DMS79 treated with DMSO at 0.1 percent for 48 hours (cell line): ENCODE measurements at regions not wholly inside any gene's neighbourhood (a gene's known extent, or its start where the extent isn't known, plus 50 kb on each side); places are given as distances from the start of the nearest gene placed in this dataset.

Experiments
- DNase-seq: peaks from one replicate; lab custom pipeline; 2025; lab: John Stamatoyannopoulos, UW

GRCh38 chr4:180937083-180937482 lies 1306.1 kb upstream of the TENM3 start:
- DNase-seq, result no peak

- DNase-seq, result no peak
Observed at GRCh38 chr4:180940680-180941079, 1302.5 kb upstream of the TENM3 start.

DNA sequence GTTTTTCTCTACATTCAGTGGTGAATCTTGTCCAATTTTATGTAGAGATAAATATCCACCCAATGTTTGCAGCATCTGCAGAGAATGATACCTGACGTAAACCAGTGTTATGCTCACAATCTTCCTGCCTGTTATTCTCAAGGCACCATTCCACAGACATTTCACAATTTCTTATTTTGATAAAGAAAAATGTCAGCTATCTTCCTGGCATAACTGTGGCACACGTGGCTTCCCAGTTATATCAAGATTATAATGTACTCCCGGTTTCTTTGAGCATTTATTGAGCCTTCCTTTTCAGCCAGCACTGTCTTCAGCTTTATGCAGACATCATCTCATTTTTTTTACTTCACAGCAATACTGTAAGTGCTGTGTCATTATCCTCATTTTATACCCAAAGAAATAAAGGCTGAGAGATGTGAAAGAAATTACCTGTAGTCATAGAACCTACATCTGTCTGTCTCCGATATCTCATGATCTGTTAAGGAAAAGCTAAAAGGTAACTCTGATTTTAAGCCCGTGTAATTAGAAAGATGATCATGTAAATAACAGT lies 1300.8 kb upstream of the TENM3 start:
- no peak for DNase-seq

GRCh38 chr4:180946188-180946587 lies 1297.0 kb upstream of the TENM3 start:
- DNase-seq, result no peak

GRCh38 chr4:180947425-180947824 lies 1295.8 kb upstream of the TENM3 start:
- no peak for DNase-seq

DNA sequence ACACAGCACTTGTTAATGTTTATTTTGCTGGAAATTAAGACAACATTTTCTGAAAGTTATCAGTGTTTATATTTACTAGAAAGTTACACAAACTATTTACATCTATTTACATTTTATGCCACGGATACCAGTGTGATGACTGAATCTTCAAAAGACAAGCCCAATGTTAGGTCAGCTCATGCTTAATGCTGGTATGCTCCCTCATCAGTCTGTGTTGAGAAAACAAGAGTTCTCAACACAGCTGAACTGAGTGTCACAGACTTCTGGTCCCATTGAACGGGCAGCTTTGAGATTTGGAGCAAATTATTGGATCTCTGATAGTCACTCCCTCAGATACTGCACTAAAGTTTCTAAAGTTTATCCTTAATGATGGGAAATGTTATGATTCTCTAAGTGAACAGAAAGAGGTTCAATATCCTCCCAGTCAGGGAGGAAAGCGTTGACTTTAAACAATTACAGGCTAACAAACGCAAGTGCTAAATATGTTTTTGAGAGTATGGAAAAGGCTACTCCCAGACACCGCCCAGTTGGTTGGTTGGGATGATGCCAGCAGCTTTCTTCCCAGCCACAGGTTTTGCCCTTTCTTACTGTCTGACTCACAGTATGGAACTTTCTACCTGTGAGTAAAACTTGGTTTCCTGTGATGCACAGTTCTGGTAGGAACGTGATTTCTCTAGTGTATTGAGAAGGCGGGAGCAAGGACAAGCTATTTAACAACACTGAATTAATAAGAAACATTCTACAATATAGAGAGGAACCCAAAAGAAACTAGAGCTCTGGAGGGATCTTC lies 1293.6 kb upstream of the TENM3 start:
- no peak for DNase-seq

DNA sequence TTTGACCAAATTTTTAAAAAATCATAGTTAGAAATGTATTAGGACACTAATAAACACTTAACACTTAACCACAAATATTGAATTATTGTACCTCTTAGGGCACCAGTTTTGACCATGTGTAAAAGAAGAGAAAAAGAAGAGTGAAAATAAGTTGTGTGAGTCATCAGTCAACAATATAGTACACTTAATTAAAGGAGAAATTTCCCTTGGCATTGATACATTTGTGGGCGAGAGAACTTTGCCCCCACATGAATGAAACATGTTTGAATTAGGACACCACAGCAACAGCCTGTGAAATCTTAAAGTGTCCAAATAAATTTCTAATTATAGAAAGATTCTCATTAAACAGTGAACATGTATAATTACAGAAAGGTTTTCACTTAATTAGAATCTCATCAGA lies 1292.8 kb upstream of the TENM3 start:
- no peak for DNase-seq

GRCh38 chr4:180951312-180951711 lies 1291.9 kb upstream of the TENM3 start:
- DNase-seq, result no peak

DNA sequence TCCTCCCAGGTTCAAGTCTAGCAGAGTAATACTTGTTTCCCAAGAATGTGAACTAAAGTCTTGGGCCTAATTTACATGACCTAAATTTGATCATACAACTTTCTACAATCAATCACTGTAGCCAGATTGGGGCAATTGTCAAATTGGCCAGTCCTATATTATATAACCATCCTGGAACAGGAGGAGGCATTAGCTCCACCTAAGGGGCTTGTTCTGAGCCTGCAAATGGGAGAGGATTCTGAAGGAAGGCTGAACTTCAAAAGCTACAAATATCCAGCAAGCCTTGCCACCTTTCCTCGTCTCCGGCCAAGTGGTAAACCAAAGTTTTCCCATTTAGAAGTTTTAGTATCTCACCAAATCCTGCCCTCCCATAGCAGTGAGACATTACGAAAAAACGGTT lies 1289.6 kb upstream of the TENM3 start:
- no peak for DNase-seq

DNA sequence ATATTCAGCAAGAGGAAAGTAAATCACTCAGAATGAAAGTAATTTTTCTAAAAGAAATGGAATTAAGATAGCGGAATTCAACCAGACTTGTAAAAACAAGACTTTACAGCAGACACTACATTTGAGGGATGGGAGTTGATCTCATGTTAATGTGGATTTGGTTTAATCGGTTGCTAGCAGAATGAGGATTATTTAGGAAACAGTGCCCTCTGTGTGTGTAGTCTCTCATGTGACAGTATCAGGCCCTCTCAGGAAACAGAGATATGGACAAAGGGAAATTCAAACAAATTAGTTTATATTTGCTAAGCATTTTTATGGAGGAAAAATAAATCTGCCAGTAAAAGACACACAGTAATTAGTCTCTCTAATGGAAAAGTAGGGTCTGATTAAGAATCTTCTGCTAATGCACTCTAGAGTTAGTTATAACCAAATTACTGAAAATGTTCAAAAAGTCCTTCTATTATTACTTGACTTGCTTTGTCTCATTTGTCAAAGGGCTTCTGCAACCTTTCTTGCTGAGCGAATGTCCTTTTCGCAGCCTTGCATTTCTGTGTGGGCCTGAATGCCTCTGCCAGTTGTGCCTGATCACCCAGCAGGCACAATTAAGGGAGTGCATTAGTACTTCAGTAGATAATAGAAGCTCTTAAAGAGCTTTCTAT lies 1282.3 kb upstream of the TENM3 start:
- DNase-seq, result no peak

DNA sequence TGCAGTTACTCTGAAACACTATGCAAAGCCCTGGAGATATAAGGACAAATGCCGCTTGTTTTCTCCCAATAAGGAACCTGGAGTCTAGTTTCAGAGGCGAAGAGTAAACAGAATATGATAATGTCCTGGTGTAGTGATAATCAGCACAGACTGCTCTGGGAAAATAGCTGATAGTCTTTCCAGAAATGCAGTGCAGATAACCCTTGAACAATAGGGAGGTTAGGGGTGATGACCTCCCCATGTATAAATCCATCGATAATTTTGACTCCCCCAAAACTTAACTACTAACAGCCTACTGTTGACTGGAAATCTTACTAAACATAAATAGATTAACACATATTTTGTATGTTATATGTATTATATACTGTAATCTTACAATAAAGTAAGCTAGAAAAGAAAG lies 1280.9 kb upstream of the TENM3 start:
- DNase-seq, result no peak

GRCh38 chr4:180966312-180966711 lies 1276.9 kb upstream of the TENM3 start:
- no peak for DNase-seq

GRCh38 chr4:180967936-180968335 lies 1275.3 kb upstream of the TENM3 start:
- no peak for DNase-seq

DNA sequence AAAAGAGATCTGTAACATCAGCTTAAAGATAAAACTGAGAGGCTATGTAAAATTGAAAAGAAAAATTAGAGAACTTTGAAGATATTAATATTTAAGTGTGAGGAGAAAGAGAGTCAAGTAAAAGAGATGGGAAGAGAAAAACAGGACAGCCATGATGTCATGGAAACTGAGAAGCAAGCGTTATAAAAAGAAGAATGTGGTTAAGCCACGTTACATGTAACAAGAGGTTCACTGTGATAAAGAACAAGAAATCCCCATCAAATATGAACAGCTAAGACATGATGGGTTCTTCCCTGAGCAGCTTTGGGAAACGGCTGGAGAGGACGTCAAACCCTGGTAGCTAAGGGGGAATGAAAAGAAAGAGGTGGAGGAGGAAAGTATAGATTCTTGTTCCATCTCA lies 1269.3 kb upstream of the TENM3 start:
- DNase-seq, result no peak

- DNase-seq, result no peak
Observed at GRCh38 chr4:180990931-180991330, 1252.3 kb upstream of the TENM3 start.

DNA sequence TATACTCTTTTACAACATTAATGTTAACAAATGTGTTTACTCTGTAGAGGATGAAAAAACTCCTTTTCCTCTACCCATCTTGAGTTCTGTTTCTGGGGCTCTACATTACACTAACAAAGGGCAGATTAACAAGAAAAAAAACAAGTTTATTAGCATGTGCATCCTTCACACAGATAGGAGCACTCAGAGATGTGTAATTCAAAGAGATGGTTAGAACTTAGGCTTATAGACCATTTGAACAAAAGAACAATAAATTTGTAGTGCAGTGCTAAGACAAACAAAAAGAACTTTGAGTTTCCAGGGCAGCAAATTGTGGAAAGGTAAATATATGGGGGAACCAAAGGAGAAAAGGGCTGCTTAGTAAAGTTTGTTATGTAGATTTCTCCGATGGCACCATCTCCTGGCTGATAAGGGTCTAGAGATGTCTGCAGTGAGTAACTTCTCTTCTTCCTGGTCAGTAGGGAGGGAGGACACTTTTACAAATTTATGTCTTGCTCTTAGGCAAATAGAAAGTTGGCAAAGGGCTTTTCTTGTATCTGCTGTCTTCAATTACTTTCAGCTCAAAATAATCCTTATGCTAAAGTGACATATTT lies 1249.9 kb upstream of the TENM3 start:
- DNase-seq, result no peak

DNA sequence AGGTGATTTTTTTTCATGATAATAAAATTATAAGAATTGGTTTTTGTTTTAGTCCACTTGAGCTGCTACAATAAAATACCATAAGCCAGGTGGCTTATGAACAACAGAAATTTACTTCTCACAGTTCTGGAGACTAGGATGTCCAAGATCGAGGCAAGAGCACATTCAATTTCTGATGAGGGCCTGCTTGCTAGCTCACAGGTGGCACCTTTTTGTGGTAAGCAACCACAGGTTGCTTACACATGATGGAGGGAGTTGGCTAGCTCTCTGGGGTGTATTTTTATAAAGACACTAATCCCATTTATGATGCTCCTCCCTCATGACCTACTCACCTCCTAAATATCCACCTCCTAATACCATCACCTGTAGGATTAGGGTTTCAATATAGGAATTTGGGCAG lies 1248.5 kb upstream of the TENM3 start:
- DNase-seq, result no peak

DNA sequence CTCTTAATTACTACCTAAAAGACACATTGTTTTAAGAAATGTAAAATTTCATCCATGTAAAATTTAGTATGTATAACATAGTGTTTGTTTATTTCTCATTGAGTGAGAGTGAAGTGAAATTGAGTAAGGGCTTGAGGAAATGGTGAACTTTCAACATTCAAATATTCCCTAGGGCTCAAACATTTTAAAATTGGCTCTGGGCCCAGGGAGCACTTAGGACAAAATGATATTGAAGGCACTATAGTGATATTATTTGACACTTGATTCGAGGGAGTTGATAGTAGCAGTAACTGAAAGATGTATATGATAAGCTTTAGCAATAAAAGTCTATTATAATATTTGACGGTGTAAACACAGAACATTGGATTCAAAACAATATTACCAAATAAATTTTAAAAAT lies 1244.0 kb upstream of the TENM3 start:
- DNase-seq, result peak; percentile 60

GRCh38 chr4:181004056-181004455 lies 1239.1 kb upstream of the TENM3 start:
- DNase-seq, result no peak

GRCh38 chr4:181006499-181007260 lies 1236.5 kb upstream of the TENM3 start:
- no peak for DNase-seq

GRCh38 chr4:181007751-181008150 lies 1235.5 kb upstream of the TENM3 start:
- DNase-seq, result no peak

DNA sequence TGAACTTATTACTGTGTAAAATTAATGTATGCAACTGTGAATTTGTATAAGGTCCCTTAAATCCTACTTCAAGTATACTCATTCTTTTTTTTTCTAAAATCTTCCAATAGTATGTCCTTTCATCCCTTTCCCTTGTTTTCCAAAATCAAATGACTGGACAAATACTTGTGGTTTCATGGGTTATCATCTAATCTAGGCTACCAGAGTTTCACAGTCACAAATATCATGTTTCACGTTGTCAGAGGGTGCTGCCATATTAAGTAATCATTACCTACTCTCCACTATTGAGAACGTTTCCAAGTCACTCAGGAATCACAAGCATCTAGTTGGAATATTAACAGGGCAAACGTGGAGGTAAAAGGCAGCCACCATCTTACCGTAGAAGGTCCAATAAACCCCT lies 1235.0 kb upstream of the TENM3 start:
- DNase-seq, result no peak
